Dermis blood vessel endothelial cell (primary cell): ENCODE measurements at regions not wholly inside any gene's neighbourhood (a gene's known extent, or its start where the extent isn't known, plus 50 kb on each side); places are given as distances from the start of the nearest gene placed in this dataset.
"Not testable (repeated sequence)": the region's sequence is repeated elsewhere in the genome, so short reads cannot be mapped to it uniquely, and the experiment has no call there.

Experiments
- DNase-seq: peaks from one replicate; pipeline ENCODE4 v3.0.0; 2010

DNA sequence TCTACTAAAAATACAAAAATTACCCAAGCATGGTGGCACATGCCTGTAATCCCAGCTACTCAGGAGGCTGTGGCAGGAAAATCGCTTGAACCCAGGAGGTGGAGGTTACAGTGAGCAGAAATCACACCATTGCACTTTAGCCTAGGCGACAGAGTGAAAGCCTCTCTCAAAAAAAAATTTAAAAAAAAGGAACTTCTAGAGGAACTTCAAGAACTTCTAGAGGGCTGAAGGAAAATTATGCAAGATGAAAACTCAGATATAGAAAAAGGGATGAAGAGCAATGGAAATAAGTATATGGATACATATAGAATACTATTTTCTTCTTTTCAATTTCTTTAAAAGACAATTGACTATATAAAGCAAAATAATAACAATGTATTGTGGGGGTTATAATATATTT lies 51.2 kb upstream of the PRR5 start:
- no peak for DNase-seq

DNA sequence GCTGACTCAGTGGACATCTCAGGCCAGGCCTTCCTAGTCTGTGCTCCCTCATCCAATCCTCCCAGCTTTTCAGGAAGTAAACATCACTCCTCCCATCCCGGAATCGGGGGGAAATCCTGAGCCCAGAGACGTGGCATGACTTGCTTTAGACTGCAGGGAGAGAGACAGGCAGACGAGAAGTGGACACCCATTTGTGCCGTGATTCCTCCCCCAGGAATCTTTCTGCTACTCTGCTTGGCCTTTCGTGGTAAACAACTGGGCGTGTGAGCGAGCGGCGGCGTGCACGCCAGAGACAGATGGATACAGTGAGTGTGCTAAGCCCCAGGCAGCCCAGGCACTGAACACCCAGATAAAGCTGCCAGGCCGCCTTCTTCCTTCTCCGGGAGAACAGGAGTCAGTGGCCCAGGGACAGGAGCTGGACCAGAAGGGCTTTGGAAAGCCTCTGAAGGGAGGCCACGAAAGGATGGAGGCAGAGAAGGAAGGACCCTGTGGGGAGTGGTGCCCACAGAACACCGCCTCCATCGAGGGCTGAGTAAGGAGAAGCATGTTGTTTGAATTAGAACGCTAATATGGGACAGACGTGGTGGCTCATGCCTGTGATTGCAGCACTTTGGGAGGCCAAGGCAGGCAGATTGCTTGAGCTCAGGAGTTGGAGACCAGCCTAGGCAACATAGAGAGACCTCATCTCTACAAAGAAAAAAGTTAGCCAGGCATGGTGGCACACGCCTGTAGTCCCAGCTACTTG lies 53.0 kb upstream of the PRR5 start:
- DNase-seq, result peak; percentile 21

DNA sequence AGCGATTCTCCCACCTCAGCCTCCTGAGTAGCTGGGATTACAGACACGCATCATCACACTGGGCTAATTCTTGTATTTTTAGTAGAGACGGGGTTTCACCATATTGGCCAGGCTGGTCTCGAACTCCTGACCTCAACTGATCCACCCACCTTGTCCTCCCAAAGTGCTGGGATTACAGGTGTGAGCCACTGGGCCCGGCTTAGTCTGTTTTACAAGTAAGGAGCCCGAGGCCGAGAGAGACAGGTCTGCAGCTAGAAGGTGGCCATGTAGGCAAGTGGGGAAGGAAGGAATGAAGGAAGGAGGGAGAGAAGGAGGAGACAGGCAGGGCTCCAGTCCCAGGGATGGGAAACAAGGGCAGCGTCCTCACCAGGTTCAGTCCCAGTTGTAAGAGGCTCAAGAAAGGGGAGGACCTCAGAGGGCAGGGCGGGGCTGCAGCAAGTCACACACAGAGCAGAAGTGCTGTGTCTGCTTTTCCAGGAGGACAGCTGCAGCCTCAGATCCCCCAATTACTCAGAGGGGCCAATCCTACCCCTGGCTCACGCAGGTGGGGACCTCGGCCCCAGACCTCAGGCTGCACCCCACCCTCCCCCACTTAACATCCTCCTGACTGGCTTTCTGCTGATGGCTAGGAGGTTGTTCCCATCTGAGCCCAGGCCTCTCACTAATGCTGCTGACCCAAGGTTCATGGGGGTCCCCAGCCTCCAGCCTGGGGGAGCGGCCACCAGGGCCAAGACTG lies 53.8 kb upstream of the PRR5 start:
- no peak for DNase-seq

DNA sequence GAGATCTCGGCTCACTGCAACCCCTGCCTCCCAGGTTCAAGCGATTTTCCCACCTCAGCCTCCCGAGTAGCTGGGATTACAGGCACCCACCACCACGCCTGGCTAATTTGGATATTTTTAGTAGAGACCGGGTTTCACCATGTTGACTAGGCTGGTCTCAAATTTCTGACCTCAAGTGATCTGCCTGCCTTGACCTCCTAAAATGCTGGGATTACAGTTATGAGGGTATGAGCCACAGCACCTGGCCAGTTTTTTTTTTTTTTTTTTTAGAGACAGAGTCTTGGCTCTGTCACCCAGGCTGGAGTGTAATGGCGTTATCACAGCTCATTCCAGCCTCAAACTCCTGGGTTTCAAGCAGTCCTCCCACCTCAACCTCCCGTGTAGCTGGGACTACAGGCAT lies 54.9 kb upstream of the PRR5 start:
- DNase-seq, result no peak

DNA sequence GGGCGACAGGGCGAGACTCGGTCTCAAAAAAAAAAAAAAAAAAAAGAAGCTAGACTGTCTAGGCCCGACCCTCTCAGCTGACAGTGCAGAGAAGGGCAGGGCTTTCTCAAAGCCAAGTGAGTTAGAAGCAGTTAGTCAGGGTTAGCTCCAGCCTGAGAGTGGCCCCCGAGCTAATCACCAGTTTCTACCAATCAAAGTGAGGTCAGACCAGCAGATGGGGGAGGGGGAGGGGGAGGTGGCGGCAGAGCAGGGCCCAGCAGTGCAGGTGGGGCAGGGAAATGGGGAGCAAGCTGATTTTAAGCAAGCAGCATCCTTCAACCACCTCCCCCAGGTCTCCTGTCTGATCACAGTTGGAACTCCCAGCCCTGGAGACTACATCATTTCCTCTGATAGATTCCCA lies 55.3 kb upstream of the PRR5 start:
- DNase-seq, result no peak

DNA sequence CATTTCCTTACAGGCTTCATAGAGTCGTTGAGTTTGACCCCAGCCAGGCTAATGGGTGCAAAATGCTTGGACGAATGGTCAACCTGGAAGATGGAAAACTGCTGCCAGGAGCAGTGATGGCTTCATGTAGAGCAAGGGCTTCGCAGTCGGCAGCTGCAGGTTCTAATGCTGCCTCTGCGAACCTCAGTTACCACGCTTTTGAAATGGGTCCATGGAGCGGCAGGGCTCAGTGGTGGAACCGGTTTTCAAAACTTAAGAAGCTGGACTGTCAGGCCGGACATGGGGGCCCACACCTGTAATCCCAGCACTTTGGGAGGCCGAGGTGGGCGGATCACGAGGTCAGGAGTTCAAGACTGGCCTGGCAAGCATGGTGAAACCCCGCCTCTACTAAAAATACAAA lies 55.9 kb upstream of the PRR5 start:
- no peak for DNase-seq

GRCh38 chr22:44645531-44645930 lies 56.5 kb upstream of the PRR5 start:
- DNase-seq, result no peak

DNA sequence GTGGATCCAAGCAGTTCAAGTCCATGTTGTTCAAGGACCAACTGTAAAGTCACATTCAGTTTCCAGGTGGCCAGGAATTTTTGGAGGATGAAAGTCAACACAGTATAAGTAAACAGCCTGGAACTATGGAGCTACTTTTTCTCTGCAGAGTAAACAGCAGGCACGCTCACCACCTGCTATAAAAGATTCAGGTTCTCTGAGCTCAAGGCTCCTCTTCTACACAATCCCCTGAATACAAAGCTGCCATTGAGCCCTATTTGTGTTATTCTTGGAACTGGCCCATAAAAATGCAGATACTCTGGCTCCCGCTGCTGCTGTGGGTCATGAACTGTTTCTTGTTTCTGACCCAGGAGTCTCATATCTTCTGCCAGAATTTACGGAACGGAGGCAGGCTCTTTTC lies 56.9 kb upstream of the PRR5 start:
- DNase-seq, result no peak

GRCh38 chr22:44643526-44644101 lies 58.4 kb upstream of the PRR5 start:
- DNase-seq, result not testable (repeated sequence)

- DNase-seq, result no peak
These were observed 59.8 kb upstream of the PRR5 start for GRCh38 chr22:44642096-44642644.

- DNase-seq, result no peak
These were observed 61.3 kb upstream of the PRR5 start for GRCh38 chr22:44640618-44641155.

DNA sequence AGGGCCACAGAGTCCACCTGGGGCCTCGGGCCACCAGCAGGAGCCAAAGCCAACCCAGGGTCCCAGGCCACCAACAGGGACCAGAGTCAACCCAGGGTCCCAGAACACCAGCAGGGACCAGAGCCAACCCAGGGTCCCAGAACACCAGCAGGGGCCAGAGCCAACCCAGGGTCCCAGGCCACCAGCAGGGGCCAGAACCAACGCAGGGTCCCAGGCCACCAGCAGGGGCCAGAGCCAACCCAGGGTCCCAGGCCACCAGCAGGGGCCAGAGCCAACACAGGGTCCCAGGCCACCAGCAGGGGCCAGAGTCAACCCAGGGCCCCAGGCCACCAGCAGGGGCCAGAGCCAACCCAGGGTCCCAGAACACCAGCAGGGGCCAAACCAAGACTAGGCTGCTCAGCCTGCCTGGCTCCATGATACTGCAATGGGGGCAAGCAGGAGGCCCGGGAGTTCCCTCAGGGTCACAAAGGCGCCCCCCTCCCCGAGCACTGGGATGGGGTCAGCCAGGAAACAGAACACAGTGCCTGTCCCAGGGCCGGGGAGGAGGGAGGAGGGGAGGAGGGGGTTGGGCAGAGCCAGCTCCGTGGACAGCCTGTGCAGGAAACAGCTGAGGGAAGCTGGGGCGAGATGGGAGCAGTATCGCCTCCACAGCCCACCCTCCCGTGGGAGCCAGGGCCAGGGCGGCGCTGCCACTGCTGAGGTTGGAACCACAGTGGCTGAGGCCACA lies 62.0 kb upstream of the PRR5 start:
- peak; percentile 44 for DNase-seq

DNA sequence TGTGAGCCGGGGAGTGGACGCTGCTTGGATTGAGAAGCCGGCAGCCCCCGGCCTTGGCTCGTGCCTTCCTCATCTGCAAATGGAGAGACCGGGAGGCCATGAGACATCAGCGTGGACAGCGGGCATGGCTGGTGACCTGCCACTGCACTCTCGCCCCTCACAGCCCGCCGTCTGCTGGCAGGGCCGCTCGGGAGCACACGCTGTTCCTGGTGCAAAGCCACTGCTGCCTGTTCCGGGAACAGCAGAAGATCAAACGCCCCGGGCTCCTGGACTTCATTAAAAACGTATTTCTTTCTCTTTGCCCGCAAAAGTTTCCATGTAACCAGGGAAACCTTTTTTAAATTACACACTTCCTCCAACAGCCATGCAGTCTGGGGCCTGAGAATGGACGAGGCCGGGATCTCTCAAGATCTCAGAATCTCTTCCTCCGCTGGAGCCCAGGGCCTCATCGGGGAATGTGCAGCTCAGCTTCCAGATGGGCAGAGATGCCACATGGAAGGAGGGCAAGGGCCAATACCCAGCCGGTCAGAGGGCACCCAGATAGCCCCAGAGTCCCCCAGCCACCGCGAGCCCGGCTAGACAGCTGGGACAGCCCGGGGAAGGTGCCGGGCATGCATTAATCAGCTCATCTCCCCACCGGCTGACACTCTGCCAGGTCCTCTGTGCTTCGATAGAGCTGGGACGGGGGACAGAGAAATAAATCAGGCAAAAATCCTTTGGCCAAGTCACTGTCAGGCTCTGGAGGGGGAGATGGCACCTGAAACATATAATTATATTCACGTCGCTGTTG lies 62.8 kb upstream of the PRR5 start:
- peak; percentile 35 for DNase-seq

DNA sequence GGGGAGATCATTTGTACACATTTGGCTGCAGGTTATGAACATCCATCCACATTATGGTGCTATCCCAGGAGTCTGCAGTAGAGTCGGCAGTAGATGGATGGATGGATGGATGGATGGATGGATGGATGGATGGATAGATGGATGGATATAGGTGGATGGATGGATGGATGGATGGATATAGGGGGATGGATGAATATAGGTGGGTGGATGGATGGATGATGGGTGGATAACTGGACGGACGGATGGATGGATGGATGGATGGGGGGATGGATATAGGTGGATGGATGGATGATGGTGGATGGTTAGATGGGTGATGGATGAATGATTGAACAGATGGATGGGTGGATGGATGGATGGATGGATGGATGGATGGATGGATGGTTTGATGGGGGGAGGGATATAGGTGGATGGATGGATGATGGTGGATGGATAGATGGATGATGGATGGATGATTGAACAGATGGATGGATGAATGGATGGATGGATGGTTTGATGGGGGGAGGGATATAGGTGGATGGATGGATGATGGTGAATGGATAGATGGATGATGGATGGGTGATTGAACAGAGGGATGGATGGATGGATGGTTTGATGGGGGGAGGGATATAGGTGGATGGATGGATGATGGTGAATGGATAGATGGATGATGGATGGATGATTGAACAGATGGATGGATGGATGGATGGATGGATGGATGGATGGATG lies 65.3 kb upstream of the PRR5 start:
- DNase-seq, result not testable (repeated sequence)

DNA sequence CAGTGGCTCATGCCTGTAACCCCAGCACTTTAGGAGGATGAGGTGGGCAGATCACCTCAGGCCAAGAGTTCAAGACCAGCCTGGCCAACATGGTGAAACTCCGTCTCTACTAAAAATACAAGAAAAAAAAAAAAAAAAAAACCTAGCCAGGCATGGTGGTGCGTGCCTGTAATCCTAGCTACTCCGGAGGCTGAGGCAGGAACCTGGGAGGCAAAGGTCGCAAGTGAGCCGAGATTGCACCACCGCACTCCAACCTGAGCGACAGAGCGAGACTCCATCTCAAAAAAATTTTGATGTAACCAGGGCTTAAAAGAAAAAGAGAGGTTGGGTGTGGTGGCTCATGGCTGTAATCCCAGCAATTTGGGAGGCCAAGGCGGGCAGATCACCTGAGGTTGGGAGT lies 66.4 kb upstream of the PRR5 start:
- not testable (repeated sequence) for DNase-seq

DNA sequence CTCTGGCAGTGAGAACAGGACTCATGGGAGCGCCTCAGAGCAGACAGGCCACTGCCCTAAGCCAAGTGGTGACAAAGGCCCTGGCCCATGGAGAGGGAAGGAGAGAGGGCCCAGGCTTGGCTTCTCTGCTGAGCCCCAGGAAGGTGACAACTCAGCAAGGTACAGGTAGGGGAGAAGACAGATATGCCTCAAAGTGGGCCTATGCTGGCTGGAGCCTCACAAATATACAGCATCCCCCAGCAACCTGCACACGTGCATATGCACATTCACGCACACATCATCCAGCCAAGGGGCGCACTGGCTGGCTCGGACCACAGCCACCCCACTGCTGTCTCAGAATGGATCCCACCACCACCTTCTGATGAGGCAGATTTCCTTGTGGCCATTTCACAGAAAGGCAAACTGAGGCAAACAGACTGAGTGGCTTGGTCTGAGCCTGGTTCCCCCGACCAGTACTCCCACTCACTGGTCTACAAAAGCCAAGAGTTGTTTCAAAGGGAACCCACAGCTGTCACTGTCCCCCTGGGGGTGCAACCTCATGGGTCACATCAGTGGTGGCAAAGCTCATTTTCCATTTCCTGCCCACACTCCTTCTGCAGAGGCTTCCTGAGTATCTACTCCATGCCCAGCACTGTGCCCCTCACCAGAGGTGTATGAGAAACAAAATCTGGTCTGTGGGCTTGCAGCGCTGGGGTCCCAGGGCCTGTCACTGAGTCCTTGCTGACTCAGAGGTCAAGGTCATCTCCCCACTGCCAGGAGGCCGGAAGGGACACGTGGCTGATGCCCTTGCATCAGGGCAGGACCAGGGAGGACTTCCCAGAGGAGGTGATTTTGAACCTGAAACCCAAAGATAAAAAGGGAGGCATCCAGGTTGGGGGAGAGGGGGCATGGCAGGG lies 67.3 kb upstream of the PRR5 start:
- DNase-seq, result no peak

DNA sequence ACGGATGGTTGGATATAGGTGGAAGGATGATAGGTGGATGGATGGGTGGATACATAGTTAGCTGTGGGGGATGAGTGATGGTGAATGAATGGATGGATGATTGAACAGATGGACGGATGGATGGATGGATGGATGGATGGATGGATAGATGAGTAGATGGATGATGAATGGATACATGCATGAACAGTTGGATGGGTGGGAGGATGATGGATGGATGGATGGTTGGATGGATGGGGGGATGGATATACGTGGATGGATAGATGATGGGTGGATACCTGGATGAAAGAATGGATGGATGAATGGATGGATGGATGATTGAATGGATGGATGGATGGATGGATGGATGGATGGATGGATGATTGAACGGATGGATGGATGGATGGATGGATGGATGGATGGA lies 68.4 kb upstream of the PRR5 start:
- DNase-seq, result no peak

GRCh38 chr22:44632541-44633396 lies 69.2 kb upstream of the PRR5 start:
- DNase-seq, result no peak

GRCh38 chr22:44630826-44631225 lies 71.2 kb upstream of the PRR5 start:
- no peak for DNase-seq
